OCI-LY7 (cell line): ENCODE measurements at regions not wholly inside any gene's neighbourhood (a gene's known extent, or its start where the extent isn't known, plus 50 kb on each side); places are given as distances from the start of the nearest gene placed in this dataset.

ENCODE experiments used
- BruUV-seq: library from RNA; stranded (reverse); fragments of 400-500 nt; replicated peaks from 2 replicates; lab custom pipeline; 2021; lab: Mats Ljungman, UMichigan
- CTCF ChIA-PET: fragments of 300-600 bp; sonication (Branson Sonifier 250); formaldehyde crosslinking; loops from one replicate; lab custom pipeline; 2022; ENCODE audit warnings: antibody characterized with exemption; ENCODE audit not compliant: unreplicated experiment; lab: Charles Lee
- POLR2A ChIA-PET: fragments of 300-600 bp; sonication (Branson Sonifier 250); formaldehyde crosslinking; loops from one replicate; lab custom pipeline; 2022; ENCODE audit warnings: antibody characterized with exemption; lab: Charles Lee
- DNase-seq: peaks from one replicate; pipeline ENCODE4 v3.0.0-alpha.2; 2015; ENCODE audit warnings: low spot score
- H2AFZ ChIP-seq: fragments of 200-600 bp; sonication (generic), shearing (Covaris generic); 2 replicates; pipeline ENCODE4 v1.6.1; 2014; ENCODE audit warnings: mild to moderate bottlenecking, antibody characterized with exemption, low read length, moderate library complexity
- H3K27ac ChIP-seq: fragments of 200-600 bp; sonication (generic); 2 replicates; pipeline ENCODE4 v1.5.1; 2014; ENCODE audit warnings: mixed run types, low read depth, mild to moderate bottlenecking, moderate library complexity, low read length, inconsistent platforms; ENCODE audit not compliant: poor library complexity, severe bottlenecking
- H3K36me3 ChIP-seq: fragments of 200-600 bp; sonication (generic); 2 replicates; pipeline ENCODE4 v1.6.1; 2014; ENCODE audit warnings: mild to moderate bottlenecking, antibody characterized with exemption, low read length, moderate library complexity, mixed read lengths; ENCODE audit not compliant: insufficient read depth
- H3K4me1 ChIP-seq: fragments of 200-600 bp; sonication (generic); 2 replicates; pipeline ENCODE4 v1.5.1; 2014; ENCODE audit warnings: mild to moderate bottlenecking, low read length; ENCODE audit not compliant: insufficient read depth, poor library complexity, severe bottlenecking
- H3K4me2 ChIP-seq: fragments of 200-600 bp; sonication (generic); 2 replicates; pipeline ENCODE4 v1.6.1; 2014; ENCODE audit warnings: mild to moderate bottlenecking, low read length
- H3K4me3 ChIP-seq: fragments of 200-600 bp; sonication (generic); 2 replicates; pipeline ENCODE4 v1.5.1; 2014; ENCODE audit warnings: mild to moderate bottlenecking, low read depth, low read length; ENCODE audit not compliant: poor library complexity, severe bottlenecking
- H3K79me2 ChIP-seq: fragments of 200-600 bp; sonication (generic); 2 replicates; pipeline ENCODE4 v1.6.1; 2016; ENCODE audit warnings: low read depth, mild to moderate bottlenecking, low read length, moderate library complexity, mixed read lengths; ENCODE audit not compliant: insufficient read depth
- H3K9me2 ChIP-seq: fragments of 200-600 bp; sonication (generic); 2 replicates; pipeline ENCODE4 v1.6.1; 2016; ENCODE audit warnings: mild to moderate bottlenecking, low read length, mixed read lengths; ENCODE audit not compliant: insufficient read depth
- H3K9me3 ChIP-seq: fragments of 200-600 bp; sonication (generic); 2 replicates; pipeline ENCODE4 v1.6.1; 2014; ENCODE audit warnings: mild to moderate bottlenecking, mixed run types, low read length, mixed read lengths
- H4K20me1 ChIP-seq: fragments of 200-600 bp; sonication (generic); 2 replicates; pipeline ENCODE4 v1.6.1; 2014; ENCODE audit warnings: mild to moderate bottlenecking, antibody characterized with exemption, low read length, moderate library complexity, mixed read lengths; ENCODE audit not compliant: insufficient read depth
- EZH2phosphoT487 ChIP-seq: fragments of 200-600 bp; sonication (generic); IDR thresholded peaks from 2 replicates; pipeline ENCODE4 v1.6.1; 2018; ENCODE audit warnings: low read depth, borderline replicate concordance, mild to moderate bottlenecking, mixed run types, antibody characterized with exemption, low read length, moderate library complexity, mixed read lengths
- intact Hi-C: fragments of 100-400 bp; cut with micrococcal nuclease; formaldehyde crosslinking; loops from one replicate; pipeline ENCODE4 v1.10.0; 2022; ENCODE audit not compliant: unreplicated experiment
- TF ChIP-seq, protein P1 (sequence below): fragments of 200-600 bp; sonication (generic); conservative IDR thresholded peaks from 2 replicates; pipeline ENCODE4 v1.5.1; 2014; ENCODE audit warnings: mild to moderate bottlenecking, antibody characterized with exemption, low read length, moderate library complexity, mixed read lengths

DNA sequence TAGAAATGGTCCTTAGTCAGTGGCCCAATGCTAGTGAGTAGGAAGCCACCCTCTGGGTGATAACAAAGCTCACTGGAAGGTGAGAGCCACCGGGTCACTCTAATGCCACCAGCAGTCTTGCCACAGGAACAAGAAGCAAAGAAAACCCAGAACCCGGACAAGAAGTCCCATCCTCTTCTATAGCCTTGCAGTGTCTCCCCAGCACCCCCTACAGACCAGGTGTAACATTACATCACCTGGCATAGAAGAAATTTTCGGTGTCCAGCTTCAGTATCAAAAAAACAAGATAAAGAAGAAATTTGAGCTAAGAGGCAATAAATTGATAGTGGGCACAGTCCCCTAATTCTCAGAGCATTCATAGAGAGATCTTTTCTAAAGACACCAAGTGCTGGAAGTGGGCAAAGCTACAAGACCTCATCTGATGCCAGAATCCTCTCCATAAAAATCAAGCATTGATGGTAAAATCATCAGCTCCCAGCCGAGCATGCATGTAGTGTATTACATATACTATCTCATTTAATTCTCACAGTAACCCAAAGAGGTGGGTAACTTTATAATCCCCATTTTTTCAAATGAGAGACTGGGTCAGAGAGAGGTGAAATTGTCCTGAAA lies 491.0 kb downstream of the MATN1 start:
- Histone ChIP-seq H3K9me2 (no peaks in the 10 kb centered on the region), H3K36me3 (no peaks in the 10 kb centered on the region), H3K4me2 (no peak overlapping the region), H3K27ac (no peak overlapping the region), H3K4me3 (no peak overlapping the region), H3K9me3 (no peaks in the 10 kb centered on the region), H3K4me1 (no peaks in the 10 kb centered on the region), H3K79me2 (no peaks in the 10 kb centered on the region), H2AFZ (no peak overlapping the region), H4K20me1 (no peaks in the 10 kb centered on the region)
- DNase-seq, result peak; percentile 36
- ChIA-PET POLR2A (interaction anchor here (1.0 kb wide), 1 partner anchor 10 kb away, joined by 4 read pairs; no protein-coding TSS in a partner anchor), CTCF (interaction anchor here (1.0 kb wide), 1 partner anchor 439 kb away, joined by 5 read pairs; no protein-coding TSS in a partner anchor)
- no TSS peak for BruUV-seq
- TF ChIP-seq EZH2phosphoT487, result no peak
- TF ChIP-seq, protein P1, sequence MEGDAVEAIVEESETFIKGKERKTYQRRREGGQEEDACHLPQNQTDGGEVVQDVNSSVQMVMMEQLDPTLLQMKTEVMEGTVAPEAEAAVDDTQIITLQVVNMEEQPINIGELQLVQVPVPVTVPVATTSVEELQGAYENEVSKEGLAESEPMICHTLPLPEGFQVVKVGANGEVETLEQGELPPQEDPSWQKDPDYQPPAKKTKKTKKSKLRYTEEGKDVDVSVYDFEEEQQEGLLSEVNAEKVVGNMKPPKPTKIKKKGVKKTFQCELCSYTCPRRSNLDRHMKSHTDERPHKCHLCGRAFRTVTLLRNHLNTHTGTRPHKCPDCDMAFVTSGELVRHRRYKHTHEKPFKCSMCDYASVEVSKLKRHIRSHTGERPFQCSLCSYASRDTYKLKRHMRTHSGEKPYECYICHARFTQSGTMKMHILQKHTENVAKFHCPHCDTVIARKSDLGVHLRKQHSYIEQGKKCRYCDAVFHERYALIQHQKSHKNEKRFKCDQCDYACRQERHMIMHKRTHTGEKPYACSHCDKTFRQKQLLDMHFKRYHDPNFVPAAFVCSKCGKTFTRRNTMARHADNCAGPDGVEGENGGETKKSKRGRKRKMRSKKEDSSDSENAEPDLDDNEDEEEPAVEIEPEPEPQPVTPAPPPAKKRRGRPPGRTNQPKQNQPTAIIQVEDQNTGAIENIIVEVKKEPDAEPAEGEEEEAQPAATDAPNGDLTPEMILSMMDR, result peak; percentile 87
- intact Hi-C loops, result no loop called here

- BruUV-seq, result no TSS peak
- H4K20me1 ChIP-seq, result no peaks in the 10 kb centered on the region
- intact Hi-C loops, result no loop called here
- H3K9me2 ChIP-seq, result no peaks in the 10 kb centered on the region
- no peaks in the 10 kb centered on the region for H3K9me3 ChIP-seq
- no peaks in the 10 kb centered on the region for H3K36me3 ChIP-seq
- no peak overlapping the region for H2AFZ ChIP-seq
- no peaks in the 10 kb centered on the region for H3K4me1 ChIP-seq
- H3K4me3 ChIP-seq, result no peak overlapping the region
- no peak for TF ChIP-seq EZH2phosphoT487
- TF ChIP-seq, protein P1, result no peak
- no peak for DNase-seq
- H3K27ac ChIP-seq, result no peak overlapping the region
- H3K4me2 ChIP-seq, result no peak overlapping the region
- CTCF ChIA-PET, result no interaction called here
- H3K79me2 ChIP-seq, result no peaks in the 10 kb centered on the region
- POLR2A ChIA-PET, result no interaction called here
These were observed 493.4 kb downstream of the MATN1 start for GRCh38 chr1:30229960-30230359.

DNA sequence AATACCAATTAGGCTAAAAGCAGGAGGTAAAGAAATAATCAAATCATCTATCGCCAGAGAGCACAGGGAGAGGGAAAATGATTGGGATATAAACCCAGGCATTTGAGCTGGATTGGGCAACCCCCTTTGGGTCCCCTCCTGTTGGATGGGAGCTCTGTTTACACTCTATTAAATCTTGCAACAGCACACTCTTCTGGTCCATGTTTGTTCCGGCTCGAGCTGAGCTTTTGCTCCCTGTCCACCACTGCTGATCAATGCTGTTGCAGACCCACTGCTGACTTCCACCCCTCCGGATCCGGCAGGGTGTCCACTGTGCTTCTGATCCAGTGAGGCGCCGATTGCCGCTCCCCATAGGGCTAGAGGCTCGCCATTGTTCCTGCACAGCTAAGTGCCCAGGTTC lies 493.8 kb downstream of the MATN1 start:
- Histone ChIP-seq H3K9me2 (no peaks in the 10 kb centered on the region), H3K4me3 (no peak overlapping the region), H3K36me3 (no peaks in the 10 kb centered on the region), H3K27ac (no peak overlapping the region), H2AFZ (no peak overlapping the region), H4K20me1 (no peaks in the 10 kb centered on the region), H3K4me1 (no peaks in the 10 kb centered on the region), H3K4me2 (no peak overlapping the region), H3K9me3 (no peaks in the 10 kb centered on the region), H3K79me2 (no peaks in the 10 kb centered on the region)
- TF ChIP-seq, protein P1, result no peak
- no peak for TF ChIP-seq EZH2phosphoT487
- no TSS peak for BruUV-seq
- ChIA-PET CTCF (no interaction called here), POLR2A (no interaction called here)
- intact Hi-C loops, result no loop called here
- DNase-seq, result no peak
